ENCODE measurements at regions not wholly inside any gene's neighbourhood (a gene's known extent, or its start where the extent isn't known, plus 50 kb on each side); places are given as distances from the start of the nearest gene placed in this dataset.

- H3K9me3 Mint-ChIP-seq: peaks cover 0 to 14% (median 6%) of the 10 kb centered on the region in 7 donors
- Histone ChIP-seq H3K27me3 (ENCODE audit: control insufficient read depth in 2 of 2, insufficient read depth in 2 of 2, low read length in 2 of 2) (no peaks in the 10 kb centered on the region), H3K9me3 (replicated peaks in 1 of 2; ENCODE audit: control insufficient read depth in 1 of 2, insufficient read depth in 1 of 2, low read length in 2 of 2) (peaks cover 4 to 8% of the 10 kb centered on the region in 2 donors), H3K27ac (ENCODE audit: low read depth in 1 of 2, low read length in 2 of 2) (no peak overlapping the region), H3K4me1 (ENCODE audit: control insufficient read depth in 1 of 2, insufficient read depth in 2 of 2, low read length in 2 of 2) (no peaks in the 10 kb centered on the region), H3K4me3 (replicated peaks in 1 of 3; ENCODE audit: low read depth in 2 of 3, low read length in 3 of 3) (no peak overlapping the region), H4K20me1 (ENCODE audit: insufficient read depth, low read length) (no peaks in the 10 kb centered on the region), H3K79me2 (ENCODE audit: insufficient read depth, low read length) (no peaks in the 10 kb centered on the region), H3K9ac (ENCODE audit: insufficient read depth, low read length, poor library complexity, severe bottlenecking) (no peak overlapping the region), H2AFZ (ENCODE audit: insufficient read depth, low read depth, low read length, poor library complexity, severe bottlenecking) (no peak overlapping the region), H3K4me2 (replicated peaks; ENCODE audit: extremely low read depth, low read length, poor library complexity, severe bottlenecking) (no peak overlapping the region), H3K36me3 (replicated peaks in 1 of 2; ENCODE audit: control insufficient read depth in 1 of 2, insufficient read depth in 2 of 2, low read length in 2 of 2) (no peaks in the 10 kb centered on the region)
- H3K27ac Mint-ChIP-seq: no peak overlapping the region
- no peak for TF ChIP-seq CTCF (IDR thresholded peaks at IDR 0.05)
- DNase-seq: no peak
- 83% methylated on average over 1 of the region's 4 CpGs for WGBS (ENCODE audit: insufficient coverage)
- no peaks in the 10 kb centered on the region for H3K36me3 Mint-ChIP-seq
- intact Hi-C loops (cut with micrococcal nuclease): no loop called here
- no peaks in the 10 kb centered on the region for H3K4me1 Mint-ChIP-seq
- no peak overlapping the region for H3K4me3 Mint-ChIP-seq
- peaks cover 0 to 2% (median 0%) of the 10 kb centered on the region in 3 donors for H3K27me3 Mint-ChIP-seq (ENCODE audit: low read depth in 3 of 3)
Observed at GRCh38 chr4:186915816-186916215, 192.2 kb upstream of the FAT1 start.

- Mint-ChIP-seq H3K27ac (no peak overlapping the region), H3K9me3 (peaks cover 0 to 14% (median 6%) of the 10 kb centered on the region in 7 donors), H3K4me3 (no peak overlapping the region), H3K27me3 (ENCODE audit: low read depth in 3 of 3) (peaks cover 0 to 2% (median 0%) of the 10 kb centered on the region in 3 donors), H3K36me3 (no peaks in the 10 kb centered on the region), H3K4me1 (no peaks in the 10 kb centered on the region)
- no peak for TF ChIP-seq CTCF (IDR thresholded peaks at IDR 0.05)
- Histone ChIP-seq H3K4me2 (replicated peaks; ENCODE audit: extremely low read depth, low read length, poor library complexity, severe bottlenecking) (no peak overlapping the region), H3K79me2 (ENCODE audit: insufficient read depth, low read length) (no peaks in the 10 kb centered on the region), H2AFZ (ENCODE audit: insufficient read depth, low read depth, low read length, poor library complexity, severe bottlenecking) (no peak overlapping the region), H3K9me3 (replicated peaks in 1 of 2; ENCODE audit: control insufficient read depth in 1 of 2, insufficient read depth in 1 of 2, low read length in 2 of 2) (peaks cover 4 to 8% of the 10 kb centered on the region in 2 donors), H3K4me1 (ENCODE audit: control insufficient read depth in 1 of 2, insufficient read depth in 2 of 2, low read length in 2 of 2) (no peaks in the 10 kb centered on the region), H3K27me3 (ENCODE audit: control insufficient read depth in 2 of 2, insufficient read depth in 2 of 2, low read length in 2 of 2) (no peaks in the 10 kb centered on the region), H3K36me3 (replicated peaks in 1 of 2; ENCODE audit: control insufficient read depth in 1 of 2, insufficient read depth in 2 of 2, low read length in 2 of 2) (no peaks in the 10 kb centered on the region), H3K4me3 (replicated peaks in 1 of 3; ENCODE audit: low read depth in 2 of 3, low read length in 3 of 3) (no peak overlapping the region), H3K9ac (ENCODE audit: insufficient read depth, low read length, poor library complexity, severe bottlenecking) (no peak overlapping the region), H4K20me1 (ENCODE audit: insufficient read depth, low read length) (no peaks in the 10 kb centered on the region), H3K27ac (ENCODE audit: low read depth in 1 of 2, low read length in 2 of 2) (no peak overlapping the region)
- no peak for DNase-seq
- intact Hi-C loops (cut with micrococcal nuclease): no loop called here
Observed at GRCh38 chr4:186917136-186917535, 193.5 kb upstream of the FAT1 start.
